ENCODE measurements at regions not wholly inside any gene's neighbourhood (a gene's known extent, or its start where the extent isn't known, plus 50 kb on each side); places are given as distances from the start of the nearest gene placed in this dataset.

GRCh38 chr3:80550174-80550573 is 782.4 kb upstream of the ROBO1 start:
- TF ChIP-seq, protein P1, sequence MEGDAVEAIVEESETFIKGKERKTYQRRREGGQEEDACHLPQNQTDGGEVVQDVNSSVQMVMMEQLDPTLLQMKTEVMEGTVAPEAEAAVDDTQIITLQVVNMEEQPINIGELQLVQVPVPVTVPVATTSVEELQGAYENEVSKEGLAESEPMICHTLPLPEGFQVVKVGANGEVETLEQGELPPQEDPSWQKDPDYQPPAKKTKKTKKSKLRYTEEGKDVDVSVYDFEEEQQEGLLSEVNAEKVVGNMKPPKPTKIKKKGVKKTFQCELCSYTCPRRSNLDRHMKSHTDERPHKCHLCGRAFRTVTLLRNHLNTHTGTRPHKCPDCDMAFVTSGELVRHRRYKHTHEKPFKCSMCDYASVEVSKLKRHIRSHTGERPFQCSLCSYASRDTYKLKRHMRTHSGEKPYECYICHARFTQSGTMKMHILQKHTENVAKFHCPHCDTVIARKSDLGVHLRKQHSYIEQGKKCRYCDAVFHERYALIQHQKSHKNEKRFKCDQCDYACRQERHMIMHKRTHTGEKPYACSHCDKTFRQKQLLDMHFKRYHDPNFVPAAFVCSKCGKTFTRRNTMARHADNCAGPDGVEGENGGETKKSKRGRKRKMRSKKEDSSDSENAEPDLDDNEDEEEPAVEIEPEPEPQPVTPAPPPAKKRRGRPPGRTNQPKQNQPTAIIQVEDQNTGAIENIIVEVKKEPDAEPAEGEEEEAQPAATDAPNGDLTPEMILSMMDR (IDR thresholded peaks at IDR 0.05) = no peak
- TF ChIP-seq REST (IDR thresholded peaks at IDR 0.05; ENCODE audit: insufficient read depth in 1 of 2, low read depth in 2 of 2, low read length in 1 of 2) (no peak), POLR2AphosphoS5 (IDR thresholded peaks at IDR 0.05; ENCODE audit: low read depth, low read length) (no peak)

Measured in Panc1 (cell line).